ENCODE measurements at regions not wholly inside any gene's neighbourhood (a gene's known extent, or its start where the extent isn't known, plus 50 kb on each side); places are given as distances from the start of the nearest gene placed in this dataset.

DNA sequence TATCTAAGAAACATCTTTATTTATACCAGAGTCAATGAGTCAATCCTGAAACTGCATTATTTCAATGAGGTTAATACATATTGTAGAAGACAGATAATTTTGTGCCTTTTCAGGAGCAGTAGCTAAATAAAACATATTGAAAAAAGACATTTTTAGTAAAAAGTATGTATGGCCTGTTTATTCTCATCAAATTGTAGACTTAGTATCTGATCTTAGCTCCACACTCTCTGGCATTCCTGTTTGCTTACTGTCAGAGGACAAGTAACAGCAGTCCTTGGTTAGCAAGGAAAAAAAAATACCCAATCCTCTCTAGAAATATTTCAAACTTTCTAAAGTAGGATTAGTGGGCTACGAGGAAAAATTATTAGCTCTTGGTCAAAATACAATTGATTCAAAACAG is 50.5 kb upstream of the GUCY1A1 start:
- no peak for TF ChIP-seq POLR2A (IDR thresholded peaks at IDR 0.05)
- no peak for TF ChIP-seq CTCF (IDR thresholded peaks at IDR 0.05)
